HT1080 (cell line): ENCODE measurements at regions not wholly inside any gene's neighbourhood (a gene's known extent, or its start where the extent isn't known, plus 50 kb on each side); places are given as distances from the start of the nearest gene placed in this dataset.
A peak's percentile ranks its signal among the peaks of the same experiment; 100 is the strongest.
"Not testable (repeated sequence)": the region's sequence is repeated elsewhere in the genome, so short reads cannot be mapped to it uniquely, and the experiment has no call there.

ENCODE experiments used
- DNase-seq: peaks from one replicate; pipeline ENCODE4 v3.0.0-alpha.2; 2015; ENCODE audit warnings: low read depth

- DNase-seq, result no peak
Observed at GRCh38 chr1:199591468-199591867, 436.0 kb upstream of the NR5A2 start.

GRCh38 chr1:199593475-199593874, 434.0 kb upstream of the NR5A2 start:
- no peak for DNase-seq

GRCh38 chr1:199596448-199596847, 431.1 kb upstream of the NR5A2 start:
- DNase-seq, result not testable (repeated sequence)

GRCh38 chr1:199597152-199597551, 430.4 kb upstream of the NR5A2 start:
- DNase-seq, result no peak

- no peak for DNase-seq
Observed at GRCh38 chr1:199608414-199608813, 419.1 kb upstream of the NR5A2 start.

- peak; percentile 76 for DNase-seq
Observed at GRCh38 chr1:199612976-199613774, 414.3 kb upstream of the NR5A2 start.

GRCh38 chr1:199616947-199617346, 410.6 kb upstream of the NR5A2 start:
- DNase-seq, result no peak

- DNase-seq, result no peak
Observed at GRCh38 chr1:199619223-199619622, 408.3 kb upstream of the NR5A2 start.

GRCh38 chr1:199626228-199626627, 401.3 kb upstream of the NR5A2 start:
- DNase-seq, result not testable (repeated sequence)

GRCh38 chr1:199629624-199630023, 397.9 kb upstream of the NR5A2 start:
- DNase-seq, result peak; percentile 10

GRCh38 chr1:199639453-199639852, 388.1 kb upstream of the NR5A2 start:
- no peak for DNase-seq

GRCh38 chr1:199641531-199641930, 386.0 kb upstream of the NR5A2 start:
- DNase-seq, result no peak

GRCh38 chr1:199644912-199645311, 382.6 kb upstream of the NR5A2 start:
- DNase-seq, result no peak

GRCh38 chr1:199646761-199647160, 380.7 kb upstream of the NR5A2 start:
- DNase-seq, result peak; percentile 13

- no peak for DNase-seq
Observed at GRCh38 chr1:199657449-199657848, 370.1 kb upstream of the NR5A2 start.

- no peak for DNase-seq
Observed at GRCh38 chr1:199660071-199660470, 367.4 kb upstream of the NR5A2 start.

- no peak for DNase-seq
Observed at GRCh38 chr1:199665371-199665770, 362.1 kb upstream of the NR5A2 start.

GRCh38 chr1:199667089-199667488, 360.4 kb upstream of the NR5A2 start:
- DNase-seq, result no peak

- DNase-seq, result no peak
Observed at GRCh38 chr1:199669916-199670315, 357.6 kb upstream of the NR5A2 start.

- DNase-seq, result no peak
Observed at GRCh38 chr1:199671684-199672083, 355.8 kb upstream of the NR5A2 start.

GRCh38 chr1:199675937-199676336, 351.6 kb upstream of the NR5A2 start:
- no peak for DNase-seq

- DNase-seq, result no peak
Observed at GRCh38 chr1:199678771-199679170, 348.7 kb upstream of the NR5A2 start.

- DNase-seq, result no peak
Observed at GRCh38 chr1:199682081-199682480, 345.4 kb upstream of the NR5A2 start.
